ENCODE measurements at regions not wholly inside any gene's neighbourhood (a gene's known extent, or its start where the extent isn't known, plus 50 kb on each side); places are given as distances from the start of the nearest gene placed in this dataset.

DNA sequence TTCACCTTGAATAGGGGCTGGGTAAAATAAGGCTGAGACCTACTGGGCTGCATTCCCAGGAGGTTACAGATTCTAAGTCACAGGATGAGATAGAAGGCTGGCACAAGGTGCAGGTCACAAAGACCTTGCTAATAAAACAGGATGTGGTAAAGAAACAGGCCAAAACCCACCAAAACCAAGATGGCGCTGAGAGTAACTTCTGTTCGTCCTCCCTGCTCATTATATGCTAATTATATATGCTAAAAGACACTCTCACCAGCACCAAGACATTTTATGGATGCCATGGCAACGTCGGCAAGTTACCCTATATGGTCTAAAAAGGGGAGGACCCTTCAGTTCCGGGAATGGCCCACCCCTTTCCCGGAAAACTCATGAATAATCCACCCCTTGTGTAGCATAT lies 711.5 kb upstream of the KLHL29 start:
- Histone ChIP-seq H2AFZ (ENCODE audit: low read depth, low read length) (no peak overlapping the region), H3K9ac (ENCODE audit: low read depth, low read length) (no peak overlapping the region), H3K4me3 (ENCODE audit: low read depth in 1 of 2, low read length in 2 of 2) (no peak overlapping the region), H3K4me2 (ENCODE audit: insufficient read depth, low read length) (no peak overlapping the region), H3K27me3 (ENCODE audit: insufficient read depth, low read length, poor library complexity) (peaks cover 3% of the 10 kb centered on the region), H3K4me1 (ENCODE audit: insufficient read depth, low read length) (peaks cover 8% of the 10 kb centered on the region), H4K20me1 (ENCODE audit: insufficient read depth, low read length) (no peaks in the 10 kb centered on the region), H3K9me3 (ENCODE audit: insufficient read depth, low read length, severe bottlenecking) (no peaks in the 10 kb centered on the region), H3K79me2 (ENCODE audit: insufficient read depth, low read length) (no peaks in the 10 kb centered on the region), H3K27ac (ENCODE audit: low read length) (no peak overlapping the region), H3K36me3 (ENCODE audit: insufficient read depth, low read length) (no peaks in the 10 kb centered on the region)
- DNase-seq (peak; percentile 17), ATAC-seq (ENCODE audit: insufficient read depth, low read depth) (peak; percentile 63)
- no peak for TF ChIP-seq EZH2 (IDR thresholded peaks at IDR 0.05; ENCODE audit: borderline replicate concordance, low read depth, low read length, severe bottlenecking)
- TF ChIP-seq, protein P1, sequence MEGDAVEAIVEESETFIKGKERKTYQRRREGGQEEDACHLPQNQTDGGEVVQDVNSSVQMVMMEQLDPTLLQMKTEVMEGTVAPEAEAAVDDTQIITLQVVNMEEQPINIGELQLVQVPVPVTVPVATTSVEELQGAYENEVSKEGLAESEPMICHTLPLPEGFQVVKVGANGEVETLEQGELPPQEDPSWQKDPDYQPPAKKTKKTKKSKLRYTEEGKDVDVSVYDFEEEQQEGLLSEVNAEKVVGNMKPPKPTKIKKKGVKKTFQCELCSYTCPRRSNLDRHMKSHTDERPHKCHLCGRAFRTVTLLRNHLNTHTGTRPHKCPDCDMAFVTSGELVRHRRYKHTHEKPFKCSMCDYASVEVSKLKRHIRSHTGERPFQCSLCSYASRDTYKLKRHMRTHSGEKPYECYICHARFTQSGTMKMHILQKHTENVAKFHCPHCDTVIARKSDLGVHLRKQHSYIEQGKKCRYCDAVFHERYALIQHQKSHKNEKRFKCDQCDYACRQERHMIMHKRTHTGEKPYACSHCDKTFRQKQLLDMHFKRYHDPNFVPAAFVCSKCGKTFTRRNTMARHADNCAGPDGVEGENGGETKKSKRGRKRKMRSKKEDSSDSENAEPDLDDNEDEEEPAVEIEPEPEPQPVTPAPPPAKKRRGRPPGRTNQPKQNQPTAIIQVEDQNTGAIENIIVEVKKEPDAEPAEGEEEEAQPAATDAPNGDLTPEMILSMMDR (IDR thresholded peaks at IDR 0.05; ENCODE audit: borderline replicate concordance, extremely low read depth, low read length, poor library complexity, severe bottlenecking): no peak

DNA sequence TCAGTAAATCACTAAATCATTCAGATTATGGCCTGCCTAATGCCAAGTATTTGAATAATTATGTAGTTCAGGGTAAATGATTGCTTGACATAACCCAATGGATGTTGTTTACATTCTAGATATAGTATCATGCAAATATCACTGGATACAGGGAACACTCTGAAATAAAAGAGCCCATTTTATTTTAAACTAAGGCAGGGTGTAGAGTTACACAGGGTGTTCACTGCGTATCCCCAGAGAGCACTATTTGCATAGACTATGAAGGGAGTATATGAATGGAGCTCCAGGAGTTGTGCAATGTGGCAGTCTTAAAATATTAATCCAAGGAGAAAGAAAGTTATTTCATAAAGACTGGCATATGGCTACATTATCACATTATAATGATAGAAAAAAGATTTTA lies 701.1 kb upstream of the KLHL29 start:
- H3K4me2 ChIP-seq (ENCODE audit: insufficient read depth, low read length): no peak overlapping the region
- no peaks in the 10 kb centered on the region for H4K20me1 ChIP-seq (ENCODE audit: insufficient read depth, low read length)
- ATAC-seq (ENCODE audit: insufficient read depth, low read depth) (no peak), DNase-seq (no peak)
- TF ChIP-seq EZH2 (IDR thresholded peaks at IDR 0.05; ENCODE audit: borderline replicate concordance, low read depth, low read length, severe bottlenecking): no peak
- TF ChIP-seq, protein P1 (IDR thresholded peaks at IDR 0.05; ENCODE audit: borderline replicate concordance, extremely low read depth, low read length, poor library complexity, severe bottlenecking): no peak
- no peaks in the 10 kb centered on the region for H3K4me1 ChIP-seq (ENCODE audit: insufficient read depth, low read length)
- no peak overlapping the region for H3K27ac ChIP-seq (ENCODE audit: low read length)
- H2AFZ ChIP-seq (ENCODE audit: low read depth, low read length): no peak overlapping the region
- no peaks in the 10 kb centered on the region for H3K27me3 ChIP-seq (ENCODE audit: insufficient read depth, low read length, poor library complexity)
- no peak overlapping the region for H3K9ac ChIP-seq (ENCODE audit: low read depth, low read length)
- H3K36me3 ChIP-seq (ENCODE audit: insufficient read depth, low read length): no peaks in the 10 kb centered on the region
- no peak overlapping the region for H3K4me3 ChIP-seq (ENCODE audit: low read depth in 1 of 2, low read length in 2 of 2)
- H3K79me2 ChIP-seq (ENCODE audit: insufficient read depth, low read length): no peaks in the 10 kb centered on the region
- no peaks in the 10 kb centered on the region for H3K9me3 ChIP-seq (ENCODE audit: insufficient read depth, low read length, severe bottlenecking)

DNA sequence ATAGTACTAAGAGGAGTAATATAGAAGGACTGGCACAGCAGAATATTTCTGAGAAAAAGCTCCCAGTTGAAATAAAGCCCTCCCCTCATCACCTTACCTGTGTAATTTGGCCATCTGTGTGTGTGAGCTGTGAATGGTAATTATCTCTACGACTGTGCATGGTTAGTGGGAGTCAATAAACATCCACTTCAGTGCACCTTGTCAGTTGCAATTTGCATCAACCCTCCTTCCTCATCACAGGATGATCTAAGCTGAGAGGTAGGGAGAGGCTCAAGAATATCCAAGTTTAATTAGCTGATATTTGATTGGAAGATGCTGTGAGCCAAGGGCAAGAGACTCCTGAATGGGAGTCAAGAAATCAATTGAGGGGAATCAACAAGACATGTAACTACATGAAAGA lies 694.9 kb upstream of the KLHL29 start:
- Histone ChIP-seq H3K36me3 (ENCODE audit: insufficient read depth, low read length) (no peaks in the 10 kb centered on the region), H4K20me1 (ENCODE audit: insufficient read depth, low read length) (no peaks in the 10 kb centered on the region), H3K27me3 (ENCODE audit: insufficient read depth, low read length, poor library complexity) (no peaks in the 10 kb centered on the region), H3K9ac (ENCODE audit: low read depth, low read length) (no peak overlapping the region), H2AFZ (ENCODE audit: low read depth, low read length) (no peak overlapping the region), H3K4me2 (ENCODE audit: insufficient read depth, low read length) (no peak overlapping the region), H3K9me3 (ENCODE audit: insufficient read depth, low read length, severe bottlenecking) (no peaks in the 10 kb centered on the region), H3K27ac (ENCODE audit: low read length) (no peak overlapping the region), H3K79me2 (ENCODE audit: insufficient read depth, low read length) (no peaks in the 10 kb centered on the region), H3K4me1 (ENCODE audit: insufficient read depth, low read length) (no peaks in the 10 kb centered on the region), H3K4me3 (ENCODE audit: low read depth in 1 of 2, low read length in 2 of 2) (no peak overlapping the region)
- ATAC-seq (ENCODE audit: insufficient read depth, low read depth) (no peak), DNase-seq (no peak)
- no peak for TF ChIP-seq EZH2 (IDR thresholded peaks at IDR 0.05; ENCODE audit: borderline replicate concordance, low read depth, low read length, severe bottlenecking)
- TF ChIP-seq, protein P1 (IDR thresholded peaks at IDR 0.05; ENCODE audit: borderline replicate concordance, extremely low read depth, low read length, poor library complexity, severe bottlenecking): no peak

DNA sequence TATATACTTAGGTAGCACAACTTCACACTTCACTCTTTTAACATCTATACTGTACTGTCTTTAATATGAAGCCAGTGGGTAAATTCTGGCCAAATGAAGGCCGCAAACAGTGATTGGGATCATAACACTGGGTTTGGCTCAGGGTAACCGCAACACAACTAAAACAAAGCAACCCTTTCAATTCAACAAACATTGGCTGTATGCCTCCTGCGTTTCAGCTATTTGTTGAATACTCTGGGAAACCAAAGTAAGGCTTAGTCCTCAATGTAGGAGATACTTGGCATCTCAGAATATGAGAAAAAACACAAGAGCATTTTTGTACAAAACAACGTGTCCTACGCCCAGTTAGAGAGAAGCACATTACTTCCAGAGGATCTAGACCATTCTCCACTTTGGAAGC lies 693.3 kb upstream of the KLHL29 start:
- Histone ChIP-seq H3K27ac (ENCODE audit: low read length) (no peak overlapping the region), H3K4me2 (ENCODE audit: insufficient read depth, low read length) (no peak overlapping the region), H3K4me1 (ENCODE audit: insufficient read depth, low read length) (no peaks in the 10 kb centered on the region), H3K4me3 (ENCODE audit: low read depth in 1 of 2, low read length in 2 of 2) (no peak overlapping the region), H3K27me3 (ENCODE audit: insufficient read depth, low read length, poor library complexity) (no peaks in the 10 kb centered on the region), H3K36me3 (ENCODE audit: insufficient read depth, low read length) (no peaks in the 10 kb centered on the region), H3K79me2 (ENCODE audit: insufficient read depth, low read length) (no peaks in the 10 kb centered on the region), H3K9me3 (ENCODE audit: insufficient read depth, low read length, severe bottlenecking) (no peaks in the 10 kb centered on the region), H3K9ac (ENCODE audit: low read depth, low read length) (no peak overlapping the region), H4K20me1 (ENCODE audit: insufficient read depth, low read length) (no peaks in the 10 kb centered on the region), H2AFZ (ENCODE audit: low read depth, low read length) (no peak overlapping the region)
- TF ChIP-seq EZH2 (IDR thresholded peaks at IDR 0.05; ENCODE audit: borderline replicate concordance, low read depth, low read length, severe bottlenecking): no peak
- TF ChIP-seq, protein P1 (IDR thresholded peaks at IDR 0.05; ENCODE audit: borderline replicate concordance, extremely low read depth, low read length, poor library complexity, severe bottlenecking): no peak
- ATAC-seq (ENCODE audit: insufficient read depth, low read depth) (no peak), DNase-seq (no peak)

Measured in DND-41 (cell line).